HT1080 (cell line): ENCODE measurements at regions not wholly inside any gene's neighbourhood (a gene's known extent, or its start where the extent isn't known, plus 50 kb on each side); places are given as distances from the start of the nearest gene placed in this dataset.
"Not testable (repeated sequence)": the region's sequence is repeated elsewhere in the genome, so short reads cannot be mapped to it uniquely, and the experiment has no call there.

Experiments
- DNase-seq: peaks from one replicate; pipeline ENCODE4 v3.0.0-alpha.2; 2015; ENCODE audit warnings: low read depth

- DNase-seq = no peak
Measured at GRCh38 chr19:31049431-31049830, 299.8 kb downstream of the TSHZ3 start.

GRCh38 chr19:31046024-31046423, 303.2 kb downstream of the TSHZ3 start:
- no peak for DNase-seq

GRCh38 chr19:31041461-31041860, 307.8 kb downstream of the TSHZ3 start:
- no peak for DNase-seq

GRCh38 chr19:31039151-31039550, 310.1 kb downstream of the TSHZ3 start:
- no peak for DNase-seq

- no peak for DNase-seq
Measured at GRCh38 chr19:31037286-31037980, 311.8 kb downstream of the TSHZ3 start.

GRCh38 chr19:31031455-31031854, 317.8 kb downstream of the TSHZ3 start:
- not testable (repeated sequence) for DNase-seq

- DNase-seq = no peak
Measured at GRCh38 chr19:31023038-31023437, 326.2 kb downstream of the TSHZ3 start.

GRCh38 chr19:31018936-31019335, 330.3 kb downstream of the TSHZ3 start:
- DNase-seq = no peak

GRCh38 chr19:31015778-31016177, 333.5 kb downstream of the TSHZ3 start:
- DNase-seq = no peak

- DNase-seq = no peak
Measured at GRCh38 chr19:31014668-31015067, 334.6 kb downstream of the TSHZ3 start.

GRCh38 chr19:31013384-31014020, 335.7 kb downstream of the TSHZ3 start:
- no peak for DNase-seq

- DNase-seq = no peak
Measured at GRCh38 chr19:31002518-31003244, 346.6 kb downstream of the TSHZ3 start.

- no peak for DNase-seq
Measured at GRCh38 chr19:31001991-31002390, 347.2 kb downstream of the TSHZ3 start.

GRCh38 chr19:31000913-31001312, 348.3 kb downstream of the TSHZ3 start:
- DNase-seq = no peak

GRCh38 chr19:30999726-31000125, 349.5 kb downstream of the TSHZ3 start:
- DNase-seq = no peak

- DNase-seq = no peak
Measured at GRCh38 chr19:30997222-30997621, 352.0 kb downstream of the TSHZ3 start.

- no peak for DNase-seq
Measured at GRCh38 chr19:30978639-30979038, 370.6 kb downstream of the TSHZ3 start.

GRCh38 chr19:30969591-30969990, 379.6 kb downstream of the TSHZ3 start:
- no peak for DNase-seq

- DNase-seq = no peak
Measured at GRCh38 chr19:30968841-30969399, 380.3 kb downstream of the TSHZ3 start.

GRCh38 chr19:30968210-30968609, 381.0 kb downstream of the TSHZ3 start:
- DNase-seq = peak; percentile 16

GRCh38 chr19:30966486-30966885, 382.8 kb downstream of the TSHZ3 start:
- DNase-seq = no peak

- no peak for DNase-seq
Measured at GRCh38 chr19:30959011-30959410, 390.2 kb downstream of the TSHZ3 start.
